DMS79 (cell line): ENCODE measurements at regions not wholly inside any gene's neighbourhood (a gene's known extent, or its start where the extent isn't known, plus 50 kb on each side); places are given as distances from the start of the nearest gene placed in this dataset.
A peak's percentile ranks its signal among the peaks of the same experiment; 100 is the strongest.
"Not testable (repeated sequence)": the region's sequence is repeated elsewhere in the genome, so short reads cannot be mapped to it uniquely, and the experiment has no call there.

Experiments
- DNase-seq: peaks from one replicate; lab custom pipeline; 2025; lab: John Stamatoyannopoulos, UW

DNA sequence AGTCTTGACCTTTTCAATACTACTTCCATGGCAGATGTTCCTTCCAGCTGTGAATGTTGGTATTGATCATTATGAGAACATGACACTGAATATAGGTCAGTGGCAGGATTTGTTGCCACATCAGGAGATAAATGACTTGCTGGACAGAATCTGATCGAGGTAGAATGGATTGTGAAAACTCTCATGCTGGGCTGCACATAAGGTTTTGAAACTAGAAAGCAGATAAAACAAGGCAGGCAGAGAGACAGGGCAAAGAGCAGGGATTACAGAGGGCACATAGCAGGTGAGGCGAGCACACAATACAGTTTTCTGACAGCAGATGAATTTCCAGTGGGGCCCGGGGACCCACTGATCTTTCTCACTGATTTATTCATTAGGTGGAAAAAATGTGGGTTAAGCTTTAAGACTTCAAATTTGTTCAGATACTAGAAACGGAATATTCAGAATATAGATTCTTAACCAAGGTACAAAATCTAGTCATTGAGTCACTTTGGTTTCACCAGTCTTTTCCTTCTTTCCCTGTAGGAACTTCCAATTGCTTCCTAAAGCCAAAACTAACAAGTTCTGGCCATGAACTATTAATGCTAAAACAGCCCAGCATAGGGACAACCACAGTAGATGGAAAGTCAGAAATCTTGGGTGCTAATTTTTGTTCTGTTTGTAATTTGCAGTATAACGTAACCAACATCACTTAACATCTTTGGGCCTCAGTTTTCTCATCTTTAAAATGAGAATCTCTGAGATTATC is 296.0 kb upstream of the PTBP2 start:
- no peak for DNase-seq

DNA sequence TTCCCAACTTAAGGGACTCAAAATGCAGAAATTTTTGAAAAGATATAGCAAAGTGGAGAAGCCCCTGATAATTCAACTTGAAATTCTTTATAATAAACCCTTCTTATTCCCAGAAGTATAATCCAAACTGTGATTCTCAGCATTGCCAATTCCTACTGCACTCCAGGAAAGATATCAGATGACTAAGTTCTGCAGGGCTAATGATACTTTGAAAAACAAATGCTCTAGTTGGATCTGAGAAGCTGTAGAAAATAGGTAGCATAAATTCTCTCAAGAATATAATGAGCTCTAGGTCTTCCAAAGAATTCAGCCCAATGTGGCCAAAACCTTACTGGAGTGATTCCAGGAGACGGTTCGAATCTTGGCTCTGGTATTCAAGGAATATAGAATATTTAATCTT is 294.0 kb upstream of the PTBP2 start:
- DNase-seq = no peak

DNA sequence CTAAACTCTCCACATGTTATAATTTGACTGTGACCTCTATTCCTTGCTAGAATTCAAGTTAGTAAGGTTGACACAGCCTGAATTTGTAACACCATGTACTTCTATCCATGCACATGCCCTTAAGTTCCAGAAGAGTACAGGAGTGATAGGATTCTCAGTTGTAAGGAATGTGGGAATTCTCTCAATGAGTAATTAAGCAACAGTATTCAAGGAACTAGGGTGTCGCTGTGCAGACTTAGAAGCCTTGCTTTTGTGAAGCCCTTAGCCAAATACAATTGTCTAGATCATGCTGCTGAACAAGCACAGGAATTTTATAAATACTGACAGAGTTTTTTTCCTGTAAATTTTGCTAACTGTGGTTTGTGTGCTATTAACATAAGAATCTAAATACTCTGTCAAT is 276.3 kb upstream of the PTBP2 start:
- DNase-seq = no peak

- no peak for DNase-seq
Measured at GRCh38 chr1:96464066-96464465, 257.5 kb upstream of the PTBP2 start.

- no peak for DNase-seq
Measured at GRCh38 chr1:96464522-96464921, 257.1 kb upstream of the PTBP2 start.

DNA sequence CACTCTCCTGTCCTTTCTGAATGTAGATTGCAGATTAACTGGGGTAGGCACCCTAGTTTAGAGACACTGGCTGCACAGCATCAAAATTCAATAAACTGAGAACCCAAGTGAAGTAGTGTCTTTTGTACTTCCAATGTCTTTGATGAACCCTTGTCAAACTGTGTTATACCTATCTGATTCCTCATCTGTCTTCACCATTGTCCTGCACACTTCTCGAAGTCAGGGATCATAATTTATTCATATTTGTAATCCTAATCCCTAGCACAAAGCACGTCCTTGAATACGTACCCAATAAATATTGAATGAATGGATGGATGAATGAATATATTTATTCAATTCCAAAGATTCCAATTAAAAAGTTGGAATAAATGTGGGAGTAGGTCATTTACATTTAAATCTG is 256.6 kb upstream of the PTBP2 start:
- DNase-seq = no peak

- DNase-seq = no peak
Measured at GRCh38 chr1:96465441-96465840, 256.1 kb upstream of the PTBP2 start.

GRCh38 chr1:96466842-96467241 is 254.7 kb upstream of the PTBP2 start:
- no peak for DNase-seq

GRCh38 chr1:96469726-96470125 is 251.9 kb upstream of the PTBP2 start:
- DNase-seq = not testable (repeated sequence)

DNA sequence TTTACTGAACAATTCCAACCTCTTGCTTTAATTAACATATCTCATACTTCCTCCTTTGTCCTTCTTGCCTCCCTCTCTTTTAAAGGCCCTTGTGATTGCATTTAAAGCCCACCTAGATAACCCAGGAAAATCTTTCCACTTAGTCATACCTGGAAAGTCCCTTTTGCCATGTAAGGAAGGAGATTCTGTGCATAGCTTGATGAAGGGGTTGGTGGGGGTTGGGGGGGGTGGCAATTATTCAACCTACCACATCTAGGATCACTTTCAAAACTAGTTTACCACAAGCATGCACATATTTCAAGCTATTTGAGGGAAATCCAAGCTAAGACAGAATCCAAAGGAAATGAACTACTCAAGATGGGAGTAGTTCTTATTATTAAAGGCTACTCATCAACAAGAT is 249.1 kb upstream of the PTBP2 start:
- DNase-seq = no peak

- no peak for DNase-seq
Measured at GRCh38 chr1:96473791-96474434, 247.7 kb upstream of the PTBP2 start.

DNA sequence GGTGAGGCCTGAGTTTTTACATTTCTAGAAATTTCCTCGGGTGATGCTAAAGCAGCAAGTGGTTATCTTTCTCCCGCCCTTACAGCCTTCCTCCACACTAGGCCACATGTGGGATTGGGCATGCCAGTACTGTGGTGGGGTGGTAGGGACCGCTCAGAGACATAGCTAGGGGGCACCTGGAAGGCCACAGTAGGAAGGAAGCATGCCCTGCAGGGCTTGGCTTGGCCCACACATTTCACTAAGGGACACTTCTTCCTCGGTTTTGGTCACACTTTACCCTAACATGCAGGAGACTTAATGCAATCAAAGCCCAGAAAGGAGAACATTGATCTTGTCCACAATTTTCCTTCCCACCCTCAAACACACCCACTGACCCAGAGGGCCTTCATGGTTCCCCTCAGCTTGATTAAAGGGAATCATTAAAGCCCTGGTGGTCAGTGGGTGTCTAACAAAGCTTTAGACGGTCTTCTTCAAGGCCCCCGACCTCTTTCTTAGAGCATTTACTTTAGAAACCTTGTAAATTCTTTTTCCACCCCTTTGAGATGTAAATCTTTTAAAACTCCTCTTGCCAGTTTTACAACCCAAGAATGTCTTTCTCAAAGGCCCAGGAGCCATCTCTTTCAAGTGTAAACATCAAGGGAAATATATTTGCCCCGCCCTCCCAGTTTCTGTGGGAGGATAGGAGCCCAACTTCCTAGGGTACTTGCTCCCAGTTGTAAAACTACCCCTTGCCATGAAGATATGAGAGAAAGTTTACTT is 246.4 kb upstream of the PTBP2 start:
- DNase-seq = no peak

DNA sequence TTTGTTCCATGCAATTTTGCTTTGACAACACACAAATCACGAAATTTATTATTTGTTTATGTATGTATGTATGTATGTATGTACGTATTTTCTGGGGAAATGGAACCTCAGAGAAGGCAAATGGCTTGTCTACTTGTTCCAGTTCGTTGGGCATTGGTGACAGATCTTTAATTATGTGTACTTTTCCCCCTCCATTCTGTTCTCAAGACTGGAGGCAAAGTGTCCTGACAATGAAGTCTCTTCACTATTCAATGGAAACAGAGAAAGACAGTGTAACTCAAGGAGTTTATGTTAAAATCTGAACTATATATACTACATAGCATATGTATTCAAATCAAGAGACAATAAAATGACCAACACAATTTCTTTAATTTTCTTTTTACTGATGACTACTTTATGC is 245.7 kb upstream of the PTBP2 start:
- DNase-seq = no peak

DNA sequence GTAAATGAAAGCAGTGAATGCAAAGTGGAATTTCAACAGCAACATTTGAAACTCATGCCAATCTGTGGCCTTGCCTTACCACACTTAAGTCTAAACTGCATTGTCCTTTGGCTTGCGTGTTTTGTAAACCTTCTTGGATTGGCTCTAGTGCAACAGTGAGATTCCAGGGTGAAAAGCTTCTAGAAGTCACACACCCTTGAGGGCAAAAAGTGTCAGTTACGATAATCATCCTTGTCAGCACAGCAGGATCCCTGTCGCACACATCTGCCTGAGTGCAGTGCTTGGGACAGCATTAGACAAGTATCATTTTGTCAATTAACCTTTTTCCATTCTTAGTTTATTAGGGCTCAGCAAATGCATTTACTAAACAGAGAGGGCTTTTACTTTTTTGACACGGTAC is 243.4 kb upstream of the PTBP2 start:
- DNase-seq = peak; percentile 43

DNA sequence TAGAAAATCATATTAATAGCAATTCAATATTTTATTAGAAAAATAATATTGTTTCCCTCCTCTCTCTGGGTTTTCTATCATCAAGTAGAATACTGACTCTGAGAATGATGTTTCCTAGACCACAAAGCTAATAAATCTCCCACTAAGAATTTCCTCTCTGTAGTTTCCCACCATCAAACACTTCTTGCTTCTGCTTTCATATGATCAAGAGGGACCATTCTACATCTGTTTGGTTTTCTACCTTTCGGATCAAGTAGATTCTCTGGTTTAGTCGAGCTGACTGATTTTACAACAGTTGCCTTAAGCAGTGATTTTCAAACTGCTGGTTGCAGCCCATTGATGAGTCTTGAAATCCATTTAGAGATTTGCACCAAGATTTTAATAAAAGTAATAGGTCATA is 240.2 kb upstream of the PTBP2 start:
- DNase-seq = no peak

GRCh38 chr1:96482616-96483015 is 239.0 kb upstream of the PTBP2 start:
- DNase-seq = no peak

DNA sequence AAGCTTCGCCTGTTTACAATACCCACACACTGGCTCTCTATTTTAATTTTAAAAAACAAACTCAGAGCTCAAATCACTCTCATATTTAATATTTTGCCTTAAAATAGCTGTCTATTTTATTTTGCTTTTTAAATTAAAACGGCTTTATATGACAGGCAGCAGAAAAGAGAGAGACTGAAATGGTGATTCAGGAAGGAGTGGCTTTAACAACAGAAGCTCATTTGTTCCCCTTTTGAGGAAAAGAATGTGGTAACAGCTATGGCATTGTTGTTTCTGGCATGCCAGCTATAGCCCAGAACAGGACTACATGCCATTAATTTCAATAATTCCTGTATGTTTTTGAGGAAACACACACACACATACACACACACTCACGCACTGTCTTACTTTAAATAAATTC is 234.2 kb upstream of the PTBP2 start:
- no peak for DNase-seq

- no peak for DNase-seq
Measured at GRCh38 chr1:96487971-96488370, 233.6 kb upstream of the PTBP2 start.

DNA sequence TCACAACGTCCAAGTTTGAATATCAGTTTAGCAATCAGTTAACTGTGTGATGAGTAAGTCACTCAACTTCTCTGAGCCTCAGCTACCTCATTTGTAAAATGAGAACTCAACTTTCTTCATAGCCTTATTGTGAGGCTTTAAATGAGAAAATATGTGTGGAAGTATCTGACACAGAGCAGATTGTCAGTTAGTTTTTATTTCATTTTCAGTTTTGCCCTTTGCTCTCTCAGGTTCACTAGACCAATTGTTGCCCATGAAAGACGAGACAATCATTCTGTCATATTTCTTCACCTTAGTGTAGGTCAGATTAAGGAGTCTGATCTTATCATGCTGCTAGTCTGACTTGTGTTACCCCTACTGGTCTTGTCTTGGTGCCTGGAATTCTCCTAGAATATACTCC is 232.8 kb upstream of the PTBP2 start:
- DNase-seq = no peak

DNA sequence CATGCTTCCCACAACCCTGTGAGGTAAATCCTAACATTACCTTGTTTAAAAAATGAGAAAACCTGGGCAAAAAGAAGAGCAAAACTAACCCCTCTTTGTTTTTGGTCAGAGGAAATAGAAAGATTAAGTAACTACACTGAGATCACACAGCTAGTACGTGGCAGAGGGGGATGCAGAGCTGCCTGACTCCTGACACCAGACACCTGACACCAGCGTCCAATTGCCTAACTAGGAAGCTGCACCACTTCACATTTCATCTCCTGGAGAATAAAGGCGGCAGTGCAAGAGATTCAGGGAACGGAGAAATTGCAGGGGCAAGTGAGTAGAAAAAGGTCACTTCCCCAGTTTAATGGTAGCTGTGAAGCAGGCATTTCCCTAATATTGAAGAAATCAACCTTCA is 229.3 kb upstream of the PTBP2 start:
- no peak for DNase-seq

DNA sequence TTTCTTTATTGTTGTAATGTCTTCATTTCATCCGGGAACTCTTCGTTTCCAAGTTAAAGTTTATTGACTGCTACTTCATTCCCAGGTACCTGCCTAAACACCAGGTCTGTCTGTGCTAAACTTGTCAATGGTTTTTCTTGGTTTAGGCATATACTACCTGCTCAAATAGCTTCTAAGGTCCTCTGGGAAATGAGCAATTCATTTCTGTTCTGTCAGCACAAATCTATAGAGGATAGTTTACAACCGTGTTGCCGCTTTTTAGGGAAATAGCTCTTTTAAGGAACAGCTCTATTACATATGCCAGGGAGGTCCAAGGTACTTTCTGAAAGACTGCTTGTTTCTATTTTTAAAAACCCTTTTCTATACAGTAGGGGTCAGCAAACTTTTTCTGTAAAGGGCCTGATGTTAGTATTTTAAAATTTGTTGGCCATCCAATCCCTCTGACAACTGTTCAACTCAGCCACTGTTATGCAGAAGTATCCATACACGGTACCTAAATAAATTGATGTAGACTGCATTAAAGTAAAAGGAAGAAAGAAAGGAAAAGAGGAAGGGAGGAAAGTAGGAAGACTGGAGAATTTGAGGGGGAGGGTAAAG is 222.7 kb upstream of the PTBP2 start:
- no peak for DNase-seq

GRCh38 chr1:96508233-96508632 is 213.4 kb upstream of the PTBP2 start:
- no peak for DNase-seq

DNA sequence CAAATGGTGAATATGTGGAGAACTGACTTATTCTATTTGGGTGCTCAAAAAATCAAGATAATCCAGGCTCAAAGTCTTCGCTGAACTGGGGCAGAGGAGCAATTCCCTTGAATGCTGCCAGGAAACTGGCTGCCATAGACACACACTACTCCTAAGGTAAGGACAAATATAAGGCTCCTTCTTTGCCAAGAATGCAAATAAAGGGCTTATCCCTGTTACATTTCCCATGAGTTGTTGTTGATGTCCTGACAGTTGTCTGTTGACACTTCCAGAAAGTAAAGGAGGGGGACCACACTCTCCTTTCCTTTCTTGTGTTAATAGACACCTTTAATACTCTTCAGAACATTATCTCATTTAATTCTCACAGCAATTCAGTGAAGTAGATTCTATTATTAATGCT is 212.2 kb upstream of the PTBP2 start:
- no peak for DNase-seq
